ENCODE measurements at regions not wholly inside any gene's neighbourhood (a gene's known extent, or its start where the extent isn't known, plus 50 kb on each side); places are given as distances from the start of the nearest gene placed in this dataset.

- no peaks in the 10 kb centered on the region for H3K9me3 ChIP-seq (ENCODE audit: control insufficient read depth in 4 of 4, low read length in 3 of 4)
- no peak overlapping the region for H3K9ac ChIP-seq (ENCODE audit: low read depth in 1 of 2, low read length in 2 of 2)
- no peak for TF ChIP-seq HNF4G (IDR thresholded peaks at IDR 0.05)
- TF ChIP-seq RXRA (IDR thresholded peaks at IDR 0.05) = no peak
- no peak for TF ChIP-seq TAF1 (conservative IDR thresholded peaks at IDR 0.05)
- no peak for TF ChIP-seq EGR1 (IDR thresholded peaks at IDR 0.05; ENCODE audit: low read depth in 2 of 2)
- no peak for TF ChIP-seq MAX (IDR thresholded peaks at IDR 0.05)
- TF ChIP-seq SP1 (IDR thresholded peaks at IDR 0.05) = no peak
- TF ChIP-seq JUND (IDR thresholded peaks at IDR 0.05) = no peak
- TF ChIP-seq, protein P1, sequence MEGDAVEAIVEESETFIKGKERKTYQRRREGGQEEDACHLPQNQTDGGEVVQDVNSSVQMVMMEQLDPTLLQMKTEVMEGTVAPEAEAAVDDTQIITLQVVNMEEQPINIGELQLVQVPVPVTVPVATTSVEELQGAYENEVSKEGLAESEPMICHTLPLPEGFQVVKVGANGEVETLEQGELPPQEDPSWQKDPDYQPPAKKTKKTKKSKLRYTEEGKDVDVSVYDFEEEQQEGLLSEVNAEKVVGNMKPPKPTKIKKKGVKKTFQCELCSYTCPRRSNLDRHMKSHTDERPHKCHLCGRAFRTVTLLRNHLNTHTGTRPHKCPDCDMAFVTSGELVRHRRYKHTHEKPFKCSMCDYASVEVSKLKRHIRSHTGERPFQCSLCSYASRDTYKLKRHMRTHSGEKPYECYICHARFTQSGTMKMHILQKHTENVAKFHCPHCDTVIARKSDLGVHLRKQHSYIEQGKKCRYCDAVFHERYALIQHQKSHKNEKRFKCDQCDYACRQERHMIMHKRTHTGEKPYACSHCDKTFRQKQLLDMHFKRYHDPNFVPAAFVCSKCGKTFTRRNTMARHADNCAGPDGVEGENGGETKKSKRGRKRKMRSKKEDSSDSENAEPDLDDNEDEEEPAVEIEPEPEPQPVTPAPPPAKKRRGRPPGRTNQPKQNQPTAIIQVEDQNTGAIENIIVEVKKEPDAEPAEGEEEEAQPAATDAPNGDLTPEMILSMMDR (IDR thresholded peaks at IDR 0.05; ENCODE audit: low read depth, low read length, missing input control) = no peak
- no peak for TF ChIP-seq ATF3 (IDR thresholded peaks at IDR 0.05)
- no peak for TF ChIP-seq YY1 (IDR thresholded peaks at IDR 0.05)
- TF ChIP-seq, protein P2, sequence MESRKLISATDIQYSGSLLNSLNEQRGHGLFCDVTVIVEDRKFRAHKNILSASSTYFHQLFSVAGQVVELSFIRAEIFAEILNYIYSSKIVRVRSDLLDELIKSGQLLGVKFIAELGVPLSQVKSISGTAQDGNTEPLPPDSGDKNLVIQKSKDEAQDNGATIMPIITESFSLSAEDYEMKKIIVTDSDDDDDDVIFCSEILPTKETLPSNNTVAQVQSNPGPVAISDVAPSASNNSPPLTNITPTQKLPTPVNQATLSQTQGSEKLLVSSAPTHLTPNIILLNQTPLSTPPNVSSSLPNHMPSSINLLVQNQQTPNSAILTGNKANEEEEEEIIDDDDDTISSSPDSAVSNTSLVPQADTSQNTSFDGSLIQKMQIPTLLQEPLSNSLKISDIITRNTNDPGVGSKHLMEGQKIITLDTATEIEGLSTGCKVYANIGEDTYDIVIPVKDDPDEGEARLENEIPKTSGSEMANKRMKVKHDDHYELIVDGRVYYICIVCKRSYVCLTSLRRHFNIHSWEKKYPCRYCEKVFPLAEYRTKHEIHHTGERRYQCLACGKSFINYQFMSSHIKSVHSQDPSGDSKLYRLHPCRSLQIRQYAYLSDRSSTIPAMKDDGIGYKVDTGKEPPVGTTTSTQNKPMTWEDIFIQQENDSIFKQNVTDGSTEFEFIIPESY (IDR thresholded peaks at IDR 0.05) = no peak
- no peak for TF ChIP-seq RAD21 (IDR thresholded peaks at IDR 0.05)
- no peak for TF ChIP-seq FOXA1 (IDR thresholded peaks at IDR 0.05)
- TF ChIP-seq REST (IDR thresholded peaks at IDR 0.05) = no peak
- TF ChIP-seq FOXA2 (IDR thresholded peaks at IDR 0.05) = no peak
- no peak for TF ChIP-seq HNF4A (conservative IDR thresholded peaks at IDR 0.05)
- no peak for TF ChIP-seq GABPA (IDR thresholded peaks at IDR 0.05 in 1 of 2, conservative IDR thresholded peaks at IDR 0.05 in 1 of 2)
- no peak for TF ChIP-seq NR2F2 (IDR thresholded peaks at IDR 0.05)
- H3K27me3 ChIP-seq (ENCODE audit: control insufficient read depth in 4 of 4, insufficient read depth in 4 of 4, low read length in 3 of 4) = no peaks in the 10 kb centered on the region
- DNase-seq (ENCODE audit: low spot score) = no peak
- H3K36me3 ChIP-seq (ENCODE audit: control insufficient read depth in 4 of 4, insufficient read depth in 3 of 4, low read depth in 1 of 4, low read length in 3 of 4) = no peaks in the 10 kb centered on the region
- WGBS = 76% methylated on average over 4 of the region's 4 CpGs
- no peak overlapping the region for H3K27ac ChIP-seq (ENCODE audit: low read depth in 1 of 2, low read length in 2 of 2)
- H3K4me1 ChIP-seq (ENCODE audit: control insufficient read depth in 4 of 4, insufficient read depth in 4 of 4, low read length in 3 of 4) = no peaks in the 10 kb centered on the region
- H3K4me3 ChIP-seq (ENCODE audit: low read depth in 1 of 3, low read length in 3 of 3) = no peak overlapping the region
Measured at GRCh38 chr12:114975640-114976310, 291.8 kb upstream of the TBX3 start.

Measured in liver (tissue), 8 donors.